ENCODE measurements at regions not wholly inside any gene's neighbourhood (a gene's known extent, or its start where the extent isn't known, plus 50 kb on each side); places are given as distances from the start of the nearest gene placed in this dataset.

GRCh38 chr3:137866001-137866400 lies 101.9 kb downstream of the SOX14 start:
- no peak for TF ChIP-seq POLR2A (IDR thresholded peaks at IDR 0.05)
- no peak for TF ChIP-seq CTCF (IDR thresholded peaks at IDR 0.05)

Data from testis (tissue), 2 donors.